IPS-NIHi7 (cell line): ENCODE measurements at regions not wholly inside any gene's neighbourhood (a gene's known extent, or its start where the extent isn't known, plus 50 kb on each side); places are given as distances from the start of the nearest gene placed in this dataset.

Experiments
- DNase-seq: peaks from one replicate; pipeline ENCODE4 v3.0.0; 2012; ENCODE audit warnings: mixed read lengths; ENCODE audit errors: extremely low spot score

GRCh38 chr16:86929057-86929871 is 350.9 kb downstream of the FOXL1 start:
- DNase-seq = peak; percentile 54

DNA sequence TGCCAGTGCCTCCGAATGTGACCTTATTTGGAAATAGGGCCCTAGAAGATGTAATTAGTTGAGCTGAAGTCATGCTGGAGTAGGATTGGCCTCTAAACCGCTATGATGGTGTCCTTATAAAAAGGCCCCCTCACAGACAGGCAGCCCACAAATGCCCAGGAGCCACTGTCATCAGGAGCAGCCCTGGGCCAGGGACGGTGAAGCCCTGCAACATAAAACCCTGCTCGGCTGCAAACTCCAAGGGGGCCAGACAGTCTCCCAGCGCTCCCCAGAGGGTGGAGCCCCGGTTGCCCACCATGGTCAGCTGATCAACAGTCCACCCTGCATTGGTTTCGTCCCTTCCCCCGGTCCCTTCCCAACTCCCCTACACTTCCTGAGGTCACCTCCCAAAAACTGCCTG is 351.7 kb downstream of the FOXL1 start:
- no peak for DNase-seq

- no peak for DNase-seq
These were observed 352.5 kb downstream of the FOXL1 start for GRCh38 chr16:86930663-86931373.

DNA sequence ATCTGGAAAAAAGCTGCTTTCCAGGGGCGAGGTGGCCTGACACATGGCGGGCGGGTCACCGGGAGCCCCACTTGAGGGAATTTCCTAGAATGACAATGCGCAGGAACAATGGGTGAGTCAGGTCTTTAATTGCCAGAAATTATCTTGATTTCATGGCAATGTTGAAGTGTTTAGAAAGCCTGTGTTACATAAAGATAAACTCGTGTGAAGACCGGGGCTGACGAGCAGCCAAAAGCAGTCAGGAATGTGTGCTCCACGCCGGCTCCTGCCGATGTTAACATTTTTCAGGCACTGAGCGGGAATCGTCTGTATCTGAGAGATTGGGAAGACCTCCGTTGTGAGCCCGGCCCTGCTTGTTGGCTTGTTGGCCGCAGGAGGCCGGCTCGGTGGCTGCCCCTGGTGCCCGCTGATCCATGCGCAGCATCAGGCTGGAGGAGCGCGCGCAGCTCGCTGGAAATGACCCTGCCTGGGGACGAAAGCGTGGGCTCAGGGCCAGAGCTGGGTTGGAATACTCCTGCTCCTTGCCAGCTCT is 353.1 kb downstream of the FOXL1 start:
- peak; percentile 42 for DNase-seq

DNA sequence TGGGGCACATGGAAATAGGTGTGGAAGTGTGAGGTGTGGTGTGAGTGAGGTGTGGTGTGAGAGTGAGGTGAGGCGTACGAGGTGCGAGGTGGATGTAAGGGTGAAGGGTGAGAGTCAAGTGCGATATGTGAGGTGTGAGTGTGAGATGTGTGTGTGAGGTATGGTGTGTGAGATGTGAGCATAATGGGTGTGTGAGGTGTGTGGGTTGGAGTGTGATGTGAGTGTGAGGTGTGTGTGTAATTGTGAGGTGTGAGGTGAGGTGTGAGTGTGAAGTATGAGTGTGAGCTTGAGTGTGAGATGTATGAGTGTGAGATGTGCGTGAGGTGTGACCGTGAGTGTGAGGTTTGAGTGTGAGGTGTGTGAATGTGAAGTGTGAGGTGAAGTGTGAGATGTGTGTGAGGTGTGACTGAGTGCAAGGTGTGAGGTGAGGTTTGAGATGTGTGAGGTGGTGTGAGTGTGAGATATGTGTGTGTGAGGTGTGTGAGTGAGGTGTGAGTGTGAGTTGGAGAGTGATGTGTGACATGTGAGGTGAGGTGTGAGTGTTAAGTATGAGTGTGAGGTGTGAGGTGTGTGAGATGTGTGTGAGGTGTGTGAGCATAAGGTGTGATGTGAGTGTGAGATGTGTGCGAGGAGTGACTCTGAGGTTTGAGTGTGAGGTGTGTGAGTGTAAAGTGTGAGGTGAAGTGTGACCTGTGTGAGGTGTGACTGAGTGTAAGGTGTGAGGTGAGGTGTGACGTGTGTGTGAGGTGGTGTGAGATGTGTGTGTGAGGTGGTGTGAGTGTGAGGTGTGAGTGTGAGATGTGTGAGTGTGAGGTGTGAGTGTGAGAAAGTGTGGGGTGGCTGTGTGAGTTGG is 354.0 kb downstream of the FOXL1 start:
- DNase-seq = no peak

DNA sequence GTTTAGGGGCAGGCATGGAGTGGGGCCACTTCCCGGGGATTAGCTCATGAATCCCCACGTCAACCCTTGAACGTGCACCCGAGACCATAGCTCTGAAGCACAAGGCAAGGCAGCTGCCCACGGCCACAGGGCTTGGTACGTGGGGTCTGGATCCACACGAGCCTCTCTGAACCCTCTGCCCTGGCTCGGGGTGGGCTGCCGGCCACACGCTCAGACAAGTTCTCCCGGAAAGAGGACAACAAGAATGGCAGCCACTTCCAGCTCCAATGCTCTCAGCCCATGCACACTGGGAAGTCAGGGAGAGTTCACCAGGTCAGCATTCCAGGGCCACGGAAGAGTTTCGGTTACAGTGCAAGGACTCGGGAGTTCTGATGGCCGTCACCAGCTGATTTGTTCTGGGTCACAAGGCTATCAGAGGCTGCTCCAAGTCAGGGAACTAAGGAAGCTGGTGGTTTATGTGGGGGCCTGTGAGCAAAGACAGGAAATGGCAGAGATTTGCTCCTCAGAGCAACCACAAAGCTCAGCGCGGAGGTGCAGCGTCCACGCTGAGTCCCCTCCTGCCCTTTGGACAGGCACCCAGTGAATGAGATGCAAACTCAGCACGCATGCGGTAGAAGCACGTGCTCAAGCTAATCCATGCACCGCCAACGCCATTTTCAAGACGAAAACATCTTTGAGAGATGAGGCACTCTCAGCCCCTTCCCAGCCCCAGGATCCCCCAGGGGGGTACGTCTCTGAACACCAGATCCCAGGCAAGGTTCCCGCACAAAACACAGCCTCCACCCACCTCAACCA is 356.4 kb downstream of the FOXL1 start:
- no peak for DNase-seq

- DNase-seq = no peak
These were observed 361.3 kb downstream of the FOXL1 start for GRCh38 chr16:86939609-86940008.

DNA sequence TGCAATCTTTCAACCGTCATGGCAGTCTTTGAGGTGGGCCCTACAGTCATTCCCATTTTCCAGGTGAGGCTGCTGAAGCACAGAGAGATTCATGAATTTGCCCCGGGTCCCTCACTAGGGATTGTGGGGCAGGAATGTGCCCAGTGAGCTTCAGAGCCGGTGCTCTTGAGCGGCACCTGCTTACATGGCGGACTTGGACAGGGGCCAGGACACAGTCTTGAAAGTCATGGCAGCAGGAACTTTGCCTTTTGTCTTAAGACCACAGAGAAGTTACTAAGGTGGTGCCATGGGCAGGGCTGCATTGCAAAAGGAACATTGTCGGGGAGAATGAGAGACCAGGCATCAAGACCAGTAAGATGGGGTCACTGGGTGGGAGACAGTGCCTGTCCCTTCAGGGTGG is 363.4 kb downstream of the FOXL1 start:
- no peak for DNase-seq

DNA sequence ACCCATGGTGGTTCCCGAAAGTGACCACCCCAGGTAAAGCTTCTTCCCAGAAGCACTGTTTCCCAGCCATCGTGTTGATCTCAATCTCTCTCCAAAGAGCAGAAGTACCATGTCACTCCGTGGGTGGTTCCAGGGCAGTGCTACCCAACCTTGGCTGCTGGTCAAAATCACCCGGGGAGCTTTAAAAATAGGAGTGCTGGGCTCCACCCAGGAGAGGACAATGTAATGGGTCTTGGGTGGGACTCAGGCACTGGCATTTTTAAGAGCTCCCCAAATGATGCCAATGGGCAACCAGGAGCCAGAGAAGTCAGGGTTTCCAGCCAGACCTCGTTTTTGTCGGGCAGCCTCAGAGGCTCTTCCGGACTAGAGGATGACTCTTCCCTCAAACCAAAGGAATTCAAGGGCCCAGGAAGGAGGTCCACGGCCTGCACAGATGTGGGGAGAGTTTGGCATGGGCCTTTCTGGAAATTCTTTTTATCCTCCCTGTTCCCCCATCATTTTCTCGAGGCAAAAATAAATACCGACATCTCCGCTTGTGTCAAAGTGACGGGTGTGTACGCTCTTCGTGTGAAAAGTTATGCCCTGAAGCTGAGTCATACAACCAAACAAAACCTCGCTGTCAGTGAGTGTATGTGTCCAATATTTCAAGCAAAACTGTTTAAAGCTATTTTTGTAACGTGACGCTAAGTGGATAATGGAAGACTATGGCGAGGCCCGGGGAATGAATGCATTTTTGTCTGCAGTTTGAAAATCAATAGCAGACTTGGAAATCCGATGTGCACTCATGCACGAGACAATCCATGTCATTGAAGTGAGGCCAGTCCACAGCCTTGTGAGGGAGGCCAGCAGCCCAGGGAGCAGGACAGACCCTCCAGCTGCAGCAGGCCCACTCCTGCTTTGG is 364.1 kb downstream of the FOXL1 start:
- DNase-seq = no peak

DNA sequence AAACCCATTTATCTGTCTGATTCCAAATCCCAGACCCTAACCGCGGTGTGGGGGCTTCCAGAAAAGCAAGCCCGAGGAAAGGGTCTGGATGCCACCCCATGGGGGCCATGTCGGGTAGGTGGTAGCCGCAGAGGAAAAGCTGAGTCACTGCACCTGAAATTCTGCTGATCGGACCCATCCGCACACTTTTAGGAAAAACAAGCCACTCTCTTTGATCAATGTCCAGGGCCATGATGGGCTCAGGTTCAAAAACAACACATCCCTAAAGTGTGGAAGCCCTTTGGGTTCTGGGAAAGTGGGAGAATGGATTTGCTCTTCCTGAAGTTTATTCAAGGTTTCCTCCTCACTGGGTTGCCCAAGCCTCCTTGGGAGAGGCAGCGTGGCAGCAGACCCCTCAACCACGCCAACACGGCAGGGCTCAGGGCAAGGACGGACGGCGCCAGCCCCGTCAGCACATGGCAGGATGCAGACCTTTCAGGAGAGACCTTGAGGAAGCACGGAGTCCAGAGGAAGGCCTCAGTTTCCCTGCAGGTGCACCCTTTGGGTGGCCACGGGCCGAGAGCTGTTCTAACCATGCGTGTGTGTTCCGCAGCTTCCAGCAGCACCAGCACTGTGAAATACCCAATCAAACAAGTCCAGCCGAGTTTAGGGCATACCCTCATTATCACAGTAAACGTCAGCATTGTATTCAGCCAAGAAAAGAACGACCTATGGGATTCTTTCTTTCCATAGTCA is 367.0 kb downstream of the FOXL1 start:
- no peak for DNase-seq

DNA sequence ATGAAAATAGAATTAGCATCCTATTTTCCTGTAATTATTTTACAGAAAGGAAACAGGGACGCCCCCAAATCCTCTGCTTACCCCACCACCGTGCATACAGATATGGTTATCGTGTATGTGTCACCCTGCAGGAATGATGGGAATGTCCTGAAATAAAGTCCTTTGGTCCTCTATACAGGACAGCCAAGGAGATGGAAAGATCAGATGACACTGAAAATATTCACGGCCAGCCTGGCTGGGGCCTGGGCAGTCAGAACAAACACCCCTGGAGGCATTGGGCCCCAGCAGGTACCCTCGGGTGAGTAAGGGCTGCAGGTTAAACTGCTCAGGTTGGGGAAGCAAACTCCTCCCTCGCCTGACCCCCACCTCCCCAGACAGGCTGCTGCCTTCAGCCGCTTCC is 368.0 kb downstream of the FOXL1 start:
- peak; percentile 68 for DNase-seq

DNA sequence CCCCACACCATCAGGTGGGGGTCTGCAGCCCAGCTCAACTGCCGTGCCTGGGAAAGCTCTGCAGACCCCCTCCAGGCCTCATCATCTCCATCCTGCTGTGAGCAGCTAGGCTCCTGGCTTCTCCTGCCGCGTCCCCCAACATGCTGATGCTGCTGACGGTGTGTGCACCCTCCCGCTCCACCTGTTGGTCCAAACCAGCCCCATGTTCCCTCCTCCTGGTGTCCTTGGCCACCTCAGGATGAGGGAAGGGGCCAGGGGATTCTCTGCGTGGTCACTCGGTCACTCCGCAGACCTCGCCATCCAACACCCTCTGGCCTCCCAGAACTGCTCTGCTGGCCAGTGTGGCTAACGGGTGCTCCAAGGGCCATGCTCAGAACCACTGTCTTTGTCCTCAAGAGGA is 368.6 kb downstream of the FOXL1 start:
- no peak for DNase-seq

DNA sequence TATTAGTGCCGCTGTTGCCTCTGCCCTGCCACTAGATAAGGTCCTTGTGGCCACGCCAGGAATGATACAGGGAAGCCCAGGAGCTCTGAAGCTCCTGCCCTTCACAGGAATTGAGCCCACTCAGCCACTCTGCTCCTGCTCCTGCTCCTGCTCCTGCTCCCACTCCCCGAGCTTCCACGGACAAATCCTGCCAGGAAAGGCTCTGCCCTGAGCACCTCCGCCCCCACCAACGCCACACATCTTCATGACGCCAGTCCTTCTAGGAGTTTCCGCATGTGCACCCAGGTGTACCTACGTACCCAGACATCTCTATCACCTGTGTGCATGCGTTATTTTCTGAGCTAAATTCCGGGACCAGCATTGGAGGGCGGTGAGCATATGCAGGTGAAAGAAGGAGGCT is 369.1 kb downstream of the C16orf95 start:
- DNase-seq = no peak

GRCh38 chr16:86949116-86949515 is 368.1 kb downstream of the C16orf95 start:
- no peak for DNase-seq

DNA sequence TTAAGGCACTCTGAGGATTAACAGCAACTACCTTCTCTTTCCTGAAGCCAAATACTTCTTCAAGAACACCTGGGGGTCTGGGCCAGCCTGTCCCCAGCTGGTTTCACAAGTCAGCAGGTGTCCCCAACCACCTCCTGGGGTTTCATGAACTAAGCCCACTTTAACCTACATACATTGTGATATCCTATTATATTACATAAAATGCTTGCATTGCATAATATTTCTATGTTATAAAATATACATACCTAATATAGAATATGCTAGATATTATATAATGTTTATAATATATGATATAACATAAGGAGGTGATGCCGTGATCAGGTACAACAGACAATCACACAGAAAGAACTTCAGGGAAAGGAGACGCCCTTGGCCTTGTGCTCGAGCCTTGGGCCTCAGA is 367.6 kb downstream of the C16orf95 start:
- DNase-seq = no peak

DNA sequence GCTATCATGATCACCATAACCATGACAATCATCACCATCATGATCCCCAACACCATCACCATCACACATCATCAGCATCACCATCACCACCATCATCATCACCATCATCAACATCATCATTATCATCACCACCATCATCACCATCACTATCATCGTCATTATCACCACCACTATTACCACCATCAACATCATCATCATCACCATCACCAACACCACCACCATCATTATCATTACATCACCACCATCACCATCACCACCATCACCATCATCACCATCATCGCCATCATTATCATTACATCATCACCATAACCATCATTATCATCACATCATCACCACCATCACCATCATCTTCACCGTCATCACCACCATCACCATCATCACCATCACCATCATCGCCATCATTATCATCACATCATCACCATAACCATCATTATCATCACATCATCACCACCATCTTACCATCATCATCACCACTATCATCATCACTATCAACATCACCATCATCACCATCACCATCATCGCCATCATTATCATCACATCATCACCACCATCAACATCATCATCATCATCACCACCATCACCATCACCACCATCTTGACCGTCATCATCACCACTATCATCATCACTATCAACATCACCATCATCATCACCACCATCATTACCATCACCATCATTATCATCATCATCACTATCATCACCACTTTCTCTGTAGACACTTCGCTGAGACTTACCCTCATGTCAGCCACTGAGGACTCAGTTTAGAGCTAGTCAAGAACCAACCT is 366.0 kb downstream of the C16orf95 start:
- no peak for DNase-seq

DNA sequence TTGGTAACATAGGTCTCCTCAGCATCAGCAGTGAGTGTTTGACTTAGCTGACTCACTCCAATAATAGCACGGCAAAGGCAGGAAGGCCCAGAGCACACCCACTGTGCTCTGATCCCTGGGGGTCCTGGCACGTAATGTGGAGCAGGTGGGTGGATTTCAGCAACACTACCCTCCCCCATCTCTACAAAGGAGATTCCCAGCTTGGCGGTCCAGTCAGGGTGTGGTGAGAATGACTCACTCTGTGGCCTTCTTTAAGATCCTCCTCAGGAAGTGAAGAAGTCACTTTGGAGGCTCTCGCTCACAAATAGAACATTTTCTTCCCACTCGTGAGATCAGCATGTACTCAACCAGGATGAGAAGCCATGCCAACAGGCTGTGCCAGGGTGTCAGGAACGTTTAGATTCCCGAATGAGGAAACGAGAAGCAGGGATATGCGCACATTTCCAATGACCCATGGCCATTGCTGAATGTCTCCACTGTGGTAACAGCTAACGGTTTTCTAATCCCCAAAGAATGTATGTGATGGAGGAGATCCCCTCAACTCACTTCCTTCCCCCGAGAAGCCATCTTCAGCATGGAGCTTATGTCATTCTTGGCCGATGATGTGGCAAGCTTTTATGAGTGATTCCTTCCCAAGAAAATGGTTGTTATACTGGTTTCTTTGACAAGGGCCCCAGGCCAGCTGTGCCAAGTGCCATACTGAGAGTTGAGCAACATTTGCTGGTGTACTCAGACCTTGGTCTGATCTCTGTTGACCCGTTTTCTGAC is 365.2 kb downstream of the C16orf95 start:
- DNase-seq = no peak

DNA sequence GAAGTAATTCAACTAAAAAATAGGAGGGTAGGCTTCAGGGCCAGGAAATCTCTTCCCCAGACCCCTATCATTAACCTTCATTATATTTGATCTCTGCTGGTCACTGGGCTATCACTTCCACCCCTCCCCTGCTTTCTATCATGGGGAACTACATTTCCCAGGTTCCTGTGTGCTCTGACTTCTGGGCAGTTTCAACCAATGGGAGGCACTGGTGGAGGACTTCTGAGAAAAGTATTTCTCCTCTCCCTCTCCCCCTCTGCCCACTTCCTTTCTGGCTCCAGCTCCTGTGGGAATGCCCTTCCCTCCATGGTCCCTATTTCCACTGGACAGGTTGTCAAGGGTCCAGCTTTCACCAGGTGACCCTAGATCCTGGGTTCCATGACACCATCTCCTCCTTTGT is 364.4 kb downstream of the C16orf95 start:
- DNase-seq = no peak
